ENCODE measurements at regions not wholly inside any gene's neighbourhood (a gene's known extent, or its start where the extent isn't known, plus 50 kb on each side); places are given as distances from the start of the nearest gene placed in this dataset.

DNA sequence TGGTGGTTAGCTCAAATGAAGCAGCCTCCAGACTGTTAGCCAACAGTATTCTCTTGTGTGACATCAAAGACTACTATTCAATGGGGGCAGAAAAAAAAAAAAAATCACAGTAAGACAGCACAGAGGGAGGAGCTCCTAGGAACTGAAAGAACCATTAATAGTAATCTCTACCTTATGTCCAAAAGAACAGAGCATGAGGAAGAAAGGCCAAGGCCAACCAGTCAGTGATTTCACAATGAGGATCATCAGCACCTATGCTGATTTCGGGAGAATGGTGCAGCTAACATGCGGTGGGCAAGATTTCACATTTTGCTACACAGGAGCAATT is 66.3 kb upstream of the SOX5 start:
- ChIA-PET POLR2A (ENCODE audit: low non-redundant PET) (no interaction called here), CTCF (interaction anchor here (0.6 kb wide), 1 partner anchor 16 kb away, joined by 3 read pairs; no protein-coding TSS in a partner anchor)
- TF ChIP-seq, protein P1, sequence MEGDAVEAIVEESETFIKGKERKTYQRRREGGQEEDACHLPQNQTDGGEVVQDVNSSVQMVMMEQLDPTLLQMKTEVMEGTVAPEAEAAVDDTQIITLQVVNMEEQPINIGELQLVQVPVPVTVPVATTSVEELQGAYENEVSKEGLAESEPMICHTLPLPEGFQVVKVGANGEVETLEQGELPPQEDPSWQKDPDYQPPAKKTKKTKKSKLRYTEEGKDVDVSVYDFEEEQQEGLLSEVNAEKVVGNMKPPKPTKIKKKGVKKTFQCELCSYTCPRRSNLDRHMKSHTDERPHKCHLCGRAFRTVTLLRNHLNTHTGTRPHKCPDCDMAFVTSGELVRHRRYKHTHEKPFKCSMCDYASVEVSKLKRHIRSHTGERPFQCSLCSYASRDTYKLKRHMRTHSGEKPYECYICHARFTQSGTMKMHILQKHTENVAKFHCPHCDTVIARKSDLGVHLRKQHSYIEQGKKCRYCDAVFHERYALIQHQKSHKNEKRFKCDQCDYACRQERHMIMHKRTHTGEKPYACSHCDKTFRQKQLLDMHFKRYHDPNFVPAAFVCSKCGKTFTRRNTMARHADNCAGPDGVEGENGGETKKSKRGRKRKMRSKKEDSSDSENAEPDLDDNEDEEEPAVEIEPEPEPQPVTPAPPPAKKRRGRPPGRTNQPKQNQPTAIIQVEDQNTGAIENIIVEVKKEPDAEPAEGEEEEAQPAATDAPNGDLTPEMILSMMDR (conservative IDR thresholded peaks at IDR 0.05; ENCODE audit: low read depth), result no peak
- DNase-seq (ENCODE audit: low spot score), result no peak
- no peak overlapping the region for H3K27ac ChIP-seq

DNA sequence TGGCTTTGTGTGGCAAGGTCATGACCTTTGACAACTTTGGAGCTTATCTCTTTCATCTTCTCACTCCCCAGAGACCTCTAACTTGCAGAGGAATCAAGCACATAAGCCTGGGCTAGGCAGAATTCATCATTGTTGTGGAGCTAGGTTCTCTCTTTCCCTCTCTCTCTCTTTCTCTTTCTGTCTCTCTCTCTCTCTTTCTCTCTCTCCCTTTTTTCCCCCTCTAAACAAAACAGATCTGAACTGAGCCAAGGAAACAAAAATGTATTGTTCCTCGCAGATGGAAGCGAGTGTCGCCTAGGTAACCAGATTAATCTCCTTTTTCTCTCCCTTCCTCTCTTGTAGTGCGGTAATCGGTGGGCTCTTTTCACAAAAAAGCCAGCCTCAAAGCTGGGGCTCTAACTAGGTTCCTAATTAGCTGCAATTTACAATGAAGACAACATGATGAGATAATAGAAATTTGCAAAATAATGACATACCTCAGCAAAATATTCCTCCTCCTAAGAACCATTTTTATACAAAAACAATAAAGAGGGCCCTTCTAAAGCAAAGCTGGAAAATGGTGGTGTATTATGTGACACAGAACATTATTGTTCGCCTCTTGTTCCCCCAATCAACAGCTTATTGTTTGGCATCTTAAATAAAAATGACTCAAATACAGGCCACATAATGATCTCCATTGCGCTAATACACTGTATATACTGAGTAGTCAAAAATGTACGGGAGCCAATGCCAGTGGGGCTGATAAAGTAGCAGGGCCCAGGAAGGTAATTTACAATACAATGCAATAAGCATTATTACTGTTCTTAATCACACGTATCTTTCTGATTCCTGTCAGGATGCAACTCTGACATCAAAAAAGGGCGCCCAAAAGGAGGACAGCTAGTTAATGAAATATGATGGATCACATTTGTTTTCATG is 65.7 kb upstream of the SOX5 start:
- no peak overlapping the region for H3K27ac ChIP-seq
- POLR2A ChIA-PET (ENCODE audit: low non-redundant PET), result no interaction called here
- TF ChIP-seq, protein P1 (conservative IDR thresholded peaks at IDR 0.05; ENCODE audit: low read depth), result no peak
- DNase-seq (ENCODE audit: low spot score), result no peak
- CTCF ChIA-PET, result no interaction called here

DNA sequence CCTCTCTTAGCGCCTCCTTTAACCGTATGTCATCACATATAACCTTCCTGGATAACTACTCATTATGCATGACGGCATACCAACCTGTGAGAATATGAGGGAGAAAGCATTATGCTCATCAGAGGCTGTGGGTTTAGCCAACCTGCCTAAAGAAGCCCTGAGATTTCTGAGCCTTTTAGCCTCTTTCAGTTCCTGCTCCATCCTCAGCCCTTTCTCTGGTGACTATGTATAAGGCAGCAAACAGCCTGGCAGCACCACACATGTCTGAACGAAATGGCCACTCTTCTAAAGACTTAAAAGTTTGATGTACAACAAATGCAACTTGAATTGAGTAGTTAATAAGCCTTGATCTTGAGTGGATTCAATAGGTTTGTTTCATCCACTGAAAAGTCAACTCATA is 64.8 kb upstream of the SOX5 start:
- POLR2A ChIA-PET (ENCODE audit: low non-redundant PET), result no interaction called here
- TF ChIP-seq, protein P1 (conservative IDR thresholded peaks at IDR 0.05; ENCODE audit: low read depth), result no peak
- CTCF ChIA-PET, result no interaction called here
- no peak for DNase-seq (ENCODE audit: low spot score)
- H3K27ac ChIP-seq, result no peak overlapping the region

DNA sequence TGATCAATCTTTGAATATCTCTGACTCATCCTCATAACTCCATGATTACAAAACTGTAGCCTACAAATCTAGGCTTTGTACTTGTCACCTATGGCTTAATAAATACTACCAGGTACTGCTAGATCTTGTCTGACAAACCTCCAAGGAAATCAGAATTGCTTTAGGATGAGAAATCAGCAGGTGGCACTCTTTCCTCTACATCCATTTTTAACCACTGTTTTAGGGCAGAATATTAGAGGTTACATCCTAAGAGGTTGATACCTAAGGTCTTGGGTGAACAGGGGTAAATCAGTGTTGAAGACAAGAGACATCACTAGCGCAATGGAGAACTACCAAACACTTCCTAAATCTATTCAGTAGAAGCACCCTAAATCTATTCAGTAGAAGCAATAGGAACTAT is 63.1 kb upstream of the SOX5 start:
- CTCF ChIA-PET, result no interaction called here
- POLR2A ChIA-PET (ENCODE audit: low non-redundant PET), result no interaction called here
- no peak for DNase-seq (ENCODE audit: low spot score)
- H3K27ac ChIP-seq, result no peak overlapping the region
- TF ChIP-seq, protein P1 (conservative IDR thresholded peaks at IDR 0.05; ENCODE audit: low read depth), result no peak

DNA sequence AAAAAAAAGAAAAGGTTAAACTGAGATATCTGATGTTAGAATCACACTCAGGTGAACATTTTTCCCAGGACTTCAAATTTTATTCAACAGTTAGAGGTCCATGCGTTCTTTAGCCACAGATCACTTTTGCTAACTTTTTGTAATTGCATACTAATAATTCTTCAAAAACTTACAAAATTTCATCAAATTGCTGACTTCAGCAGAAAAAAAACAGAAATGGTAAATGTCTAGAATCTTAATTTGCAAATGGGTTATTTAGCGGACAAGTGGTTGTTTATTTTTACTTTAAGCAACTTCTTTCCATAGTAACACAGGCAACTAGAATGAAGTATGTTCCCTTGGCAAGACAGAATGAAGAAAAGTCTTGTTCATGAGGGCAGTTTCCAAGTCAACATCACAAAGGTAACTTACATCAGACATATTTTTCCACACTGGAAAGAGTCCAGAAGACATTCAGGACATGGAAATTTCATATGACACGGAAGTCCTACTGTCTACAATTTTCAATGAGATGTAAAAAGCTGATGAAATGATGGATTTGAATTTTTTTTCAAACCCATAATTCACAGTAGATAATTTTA is 62.5 kb upstream of the SOX5 start:
- no peak for DNase-seq (ENCODE audit: low spot score)
- ChIA-PET POLR2A (ENCODE audit: low non-redundant PET) (no interaction called here), CTCF (no interaction called here)
- H3K27ac ChIP-seq, result no peak overlapping the region
- TF ChIP-seq, protein P1 (conservative IDR thresholded peaks at IDR 0.05; ENCODE audit: low read depth), result no peak

DNA sequence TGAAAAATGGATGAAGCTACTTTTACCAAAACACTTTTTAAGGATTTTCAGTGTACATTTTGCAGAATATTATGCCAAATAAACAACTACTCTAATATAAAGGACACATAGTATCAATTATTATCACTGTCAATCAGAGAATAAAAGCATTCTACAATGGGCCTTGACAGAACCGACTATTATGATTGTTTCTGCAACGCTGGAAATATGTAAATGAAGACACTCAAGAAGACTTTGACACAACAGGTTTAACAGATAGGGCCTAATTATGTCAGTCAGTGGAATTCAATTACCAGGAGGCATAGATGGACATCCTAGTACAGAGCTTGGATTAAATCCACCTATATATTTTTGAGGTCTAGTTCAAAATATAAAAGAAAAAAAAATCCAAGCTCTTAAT is 58.7 kb upstream of the SOX5 start:
- POLR2A ChIA-PET (ENCODE audit: low non-redundant PET), result no interaction called here
- no peak overlapping the region for H3K27ac ChIP-seq
- CTCF ChIA-PET, result interaction anchor here (0.8 kb wide), 1 partner anchor 447 kb away, joined by 4 read pairs; no protein-coding TSS in a partner anchor
- TF ChIP-seq, protein P1 (conservative IDR thresholded peaks at IDR 0.05; ENCODE audit: low read depth), result no peak
- no peak for DNase-seq (ENCODE audit: low spot score)
